Thyroid gland (tissue), 4 donors: ENCODE measurements at regions not wholly inside any gene's neighbourhood (a gene's known extent, or its start where the extent isn't known, plus 50 kb on each side); places are given as distances from the start of the nearest gene placed in this dataset.

Experiments used
- POLR2A ChIP-seq, 2 donors: fragments of 450-650 bp; IDR thresholded peaks; one replicate each; pipeline ENCODE4 v1.6.1; 2017; ENCODE audit warnings: antibody characterized with exemption in 2 of 2, mild to moderate bottlenecking in 2 of 2, moderate library complexity in 1 of 2
- TF ChIP-seq, protein P1 (sequence below), 6 experiments: fragments of 200-600 bp in 3 of 6; fragments of 450-650 bp in 3 of 6; sonication (generic) in 3 of 6; IDR thresholded peaks; one replicate each; pipeline ENCODE4 v1.5.1; 2016 to 2019; ENCODE audit warnings: antibody characterized with exemption in 6 of 6, mild to moderate bottlenecking in 2 of 6, inconsistent platforms in 1 of 6, moderate library complexity in 1 of 6

DNA sequence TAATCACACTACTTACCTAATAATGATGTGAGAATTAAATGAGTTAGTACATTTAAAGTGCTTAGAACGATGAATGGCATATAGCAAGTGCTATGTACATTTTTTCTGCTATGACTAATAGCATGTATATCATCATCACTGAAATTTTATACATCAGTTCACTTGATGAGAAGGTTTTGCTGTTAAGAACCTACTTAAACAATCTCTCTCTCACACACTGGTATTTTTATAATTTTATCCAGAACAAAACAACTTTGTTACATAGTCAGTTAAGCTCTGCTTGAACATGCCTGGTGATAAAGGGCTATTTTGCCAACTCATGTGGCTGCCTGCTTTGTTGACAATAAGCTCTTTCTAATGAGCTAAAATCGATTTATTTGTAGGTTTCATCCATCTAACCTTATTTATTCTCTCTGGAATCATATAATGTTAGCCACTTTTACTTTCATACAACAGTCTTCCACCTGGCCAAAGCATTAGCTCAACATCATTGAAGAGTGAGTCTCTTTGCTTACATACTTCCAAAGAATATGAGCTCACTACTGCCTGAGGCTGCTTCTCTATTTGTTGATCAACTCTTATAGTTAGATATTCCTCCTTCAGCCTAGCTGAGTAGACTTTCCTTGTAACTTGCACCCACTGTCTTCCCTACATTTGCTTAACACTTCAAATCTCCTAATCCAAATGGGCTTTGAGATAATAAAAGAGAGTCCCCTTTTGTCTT, 372.7 kb upstream of the BOD1L1 start:
- TF ChIP-seq, protein P1, sequence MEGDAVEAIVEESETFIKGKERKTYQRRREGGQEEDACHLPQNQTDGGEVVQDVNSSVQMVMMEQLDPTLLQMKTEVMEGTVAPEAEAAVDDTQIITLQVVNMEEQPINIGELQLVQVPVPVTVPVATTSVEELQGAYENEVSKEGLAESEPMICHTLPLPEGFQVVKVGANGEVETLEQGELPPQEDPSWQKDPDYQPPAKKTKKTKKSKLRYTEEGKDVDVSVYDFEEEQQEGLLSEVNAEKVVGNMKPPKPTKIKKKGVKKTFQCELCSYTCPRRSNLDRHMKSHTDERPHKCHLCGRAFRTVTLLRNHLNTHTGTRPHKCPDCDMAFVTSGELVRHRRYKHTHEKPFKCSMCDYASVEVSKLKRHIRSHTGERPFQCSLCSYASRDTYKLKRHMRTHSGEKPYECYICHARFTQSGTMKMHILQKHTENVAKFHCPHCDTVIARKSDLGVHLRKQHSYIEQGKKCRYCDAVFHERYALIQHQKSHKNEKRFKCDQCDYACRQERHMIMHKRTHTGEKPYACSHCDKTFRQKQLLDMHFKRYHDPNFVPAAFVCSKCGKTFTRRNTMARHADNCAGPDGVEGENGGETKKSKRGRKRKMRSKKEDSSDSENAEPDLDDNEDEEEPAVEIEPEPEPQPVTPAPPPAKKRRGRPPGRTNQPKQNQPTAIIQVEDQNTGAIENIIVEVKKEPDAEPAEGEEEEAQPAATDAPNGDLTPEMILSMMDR (IDR thresholded peaks at IDR 0.05) = no peak
- TF ChIP-seq POLR2A (IDR thresholded peaks at IDR 0.05) = no peak
